ENCODE measurements at regions not wholly inside any gene's neighbourhood (a gene's known extent, or its start where the extent isn't known, plus 50 kb on each side); places are given as distances from the start of the nearest gene placed in this dataset.
"Not testable (repeated sequence)": the region's sequence is repeated elsewhere in the genome, so short reads cannot be mapped to it uniquely, and the experiment has no call there.

- H3K36me3 ChIP-seq (ENCODE audit: control insufficient read depth, insufficient read depth, low read length) = no peaks in the 10 kb centered on the region
- H2AK5ac ChIP-seq (ENCODE audit: low read length) = no peak overlapping the region
- H2BK5ac ChIP-seq (ENCODE audit: low read length) = no peak overlapping the region
- H4K8ac ChIP-seq (ENCODE audit: low read depth, low read length) = no peak overlapping the region
- no peak overlapping the region for H3K27ac ChIP-seq (ENCODE audit: low read depth, low read length)
- H3K56ac ChIP-seq (ENCODE audit: low read length) = no peak overlapping the region
- no peak overlapping the region for H2BK15ac ChIP-seq (replicated peaks; ENCODE audit: low read depth)
- no peaks in the 10 kb centered on the region for H3K79me1 ChIP-seq (ENCODE audit: low read length)
- no peak overlapping the region for H3K23ac ChIP-seq (ENCODE audit: low read length)
- H3K27me3 ChIP-seq (ENCODE audit: insufficient read depth, low read length, poor library complexity) = no peaks in the 10 kb centered on the region
- no peak overlapping the region for H3K9ac ChIP-seq (ENCODE audit: low read length)
- H3K18ac ChIP-seq (ENCODE audit: low read length) = no peak overlapping the region
- H2BK120ac ChIP-seq (ENCODE audit: low read depth, low read length) = no peak overlapping the region
- DNase-seq = no peak
- H3K4me3 ChIP-seq (ENCODE audit: low read length) = no peak overlapping the region
- H3K4me1 ChIP-seq (ENCODE audit: control insufficient read depth, low read depth, low read length) = no peaks in the 10 kb centered on the region
- H3K4ac ChIP-seq (ENCODE audit: low read depth, low read length) = no peak overlapping the region
- H4K5ac ChIP-seq (ENCODE audit: low read length) = no peak overlapping the region
- H3K4me2 ChIP-seq (ENCODE audit: low read length) = no peak overlapping the region
- H3K79me2 ChIP-seq (ENCODE audit: control insufficient read depth, insufficient read depth, low read length) = no peaks in the 10 kb centered on the region
These were observed 354.8 kb upstream of the CNTNAP5 start for GRCh38 chr2:123670286-123670685.

- not testable (repeated sequence) for H2BK15ac ChIP-seq (replicated peaks; ENCODE audit: low read depth); H3K4me2 ChIP-seq (ENCODE audit: low read length); H3K27me3 ChIP-seq (ENCODE audit: insufficient read depth, low read length, poor library complexity); H3K9ac ChIP-seq (ENCODE audit: low read length); H3K23ac ChIP-seq (ENCODE audit: low read length); H2BK120ac ChIP-seq (ENCODE audit: low read depth, low read length); H3K27ac ChIP-seq (ENCODE audit: low read depth, low read length); H3K18ac ChIP-seq (ENCODE audit: low read length); H3K56ac ChIP-seq (ENCODE audit: low read length); H2BK5ac ChIP-seq (ENCODE audit: low read length); H4K8ac ChIP-seq (ENCODE audit: low read depth, low read length); H3K4ac ChIP-seq (ENCODE audit: low read depth, low read length); H3K4me1 ChIP-seq (ENCODE audit: control insufficient read depth, low read depth, low read length); H3K36me3 ChIP-seq (ENCODE audit: control insufficient read depth, insufficient read depth, low read length); H3K79me2 ChIP-seq (ENCODE audit: control insufficient read depth, insufficient read depth, low read length); H2AK5ac ChIP-seq (ENCODE audit: low read length); H3K79me1 ChIP-seq (ENCODE audit: low read length); H3K4me3 ChIP-seq (ENCODE audit: low read length); H4K5ac ChIP-seq (ENCODE audit: low read length); DNase-seq
- no CpG with 5 or more reads among the region's 23 CpGs for WGBS (ENCODE audit: extremely low coverage, insufficient coverage, low lambda C conversion rate)
These were observed 341.3 kb upstream of the CNTNAP5 start for GRCh38 chr2:123683797-123684196.

- no peak overlapping the region for H4K5ac ChIP-seq (ENCODE audit: low read length)
- no peak overlapping the region for H2BK120ac ChIP-seq (ENCODE audit: low read depth, low read length)
- H3K79me2 ChIP-seq (ENCODE audit: control insufficient read depth, insufficient read depth, low read length) = no peaks in the 10 kb centered on the region
- DNase-seq = no peak
- H3K23ac ChIP-seq (ENCODE audit: low read length) = no peak overlapping the region
- no peak overlapping the region for H3K18ac ChIP-seq (ENCODE audit: low read length)
- H2AK5ac ChIP-seq (ENCODE audit: low read length) = no peak overlapping the region
- H3K4me2 ChIP-seq (ENCODE audit: low read length) = no peak overlapping the region
- H4K8ac ChIP-seq (ENCODE audit: low read depth, low read length) = no peak overlapping the region
- no peak overlapping the region for H3K4ac ChIP-seq (ENCODE audit: low read depth, low read length)
- no peak overlapping the region for H3K56ac ChIP-seq (ENCODE audit: low read length)
- no peaks in the 10 kb centered on the region for H3K27me3 ChIP-seq (ENCODE audit: insufficient read depth, low read length, poor library complexity)
- H3K4me3 ChIP-seq (ENCODE audit: low read length) = no peak overlapping the region
- no peaks in the 10 kb centered on the region for H3K79me1 ChIP-seq (ENCODE audit: low read length)
- H3K4me1 ChIP-seq (ENCODE audit: control insufficient read depth, low read depth, low read length) = no peaks in the 10 kb centered on the region
- H3K27ac ChIP-seq (ENCODE audit: low read depth, low read length) = no peak overlapping the region
- no peak overlapping the region for H2BK5ac ChIP-seq (ENCODE audit: low read length)
- WGBS (ENCODE audit: extremely low coverage, insufficient coverage, low lambda C conversion rate) = no CpG with 5 or more reads among the region's 11 CpGs
- no peaks in the 10 kb centered on the region for H3K36me3 ChIP-seq (ENCODE audit: control insufficient read depth, insufficient read depth, low read length)
- H3K9ac ChIP-seq (ENCODE audit: low read length) = no peak overlapping the region
- no peak overlapping the region for H2BK15ac ChIP-seq (replicated peaks; ENCODE audit: low read depth)
These were observed 338.0 kb upstream of the CNTNAP5 start for GRCh38 chr2:123687064-123687463.

GRCh38 chr2:123688231-123688940 is 336.7 kb upstream of the CNTNAP5 start:
- H2AK5ac ChIP-seq (ENCODE audit: low read length) = no peak overlapping the region
- H3K9ac ChIP-seq (ENCODE audit: low read length) = no peak overlapping the region
- H3K27me3 ChIP-seq (ENCODE audit: insufficient read depth, low read length, poor library complexity) = no peaks in the 10 kb centered on the region
- H3K4me2 ChIP-seq (ENCODE audit: low read length) = no peak overlapping the region
- H3K56ac ChIP-seq (ENCODE audit: low read length) = no peak overlapping the region
- H2BK120ac ChIP-seq (ENCODE audit: low read depth, low read length) = no peak overlapping the region
- no peaks in the 10 kb centered on the region for H3K36me3 ChIP-seq (ENCODE audit: control insufficient read depth, insufficient read depth, low read length)
- H3K4me1 ChIP-seq (ENCODE audit: control insufficient read depth, low read depth, low read length) = no peaks in the 10 kb centered on the region
- H3K79me1 ChIP-seq (ENCODE audit: low read length) = no peaks in the 10 kb centered on the region
- no peak overlapping the region for H3K18ac ChIP-seq (ENCODE audit: low read length)
- H3K4ac ChIP-seq (ENCODE audit: low read depth, low read length) = no peak overlapping the region
- DNase-seq = no peak
- WGBS (ENCODE audit: extremely low coverage, insufficient coverage, low lambda C conversion rate) = no CpG with 5 or more reads among the region's 16 CpGs
- H3K27ac ChIP-seq (ENCODE audit: low read depth, low read length) = no peak overlapping the region
- no peak overlapping the region for H4K8ac ChIP-seq (ENCODE audit: low read depth, low read length)
- H3K79me2 ChIP-seq (ENCODE audit: control insufficient read depth, insufficient read depth, low read length) = no peaks in the 10 kb centered on the region
- no peak overlapping the region for H3K23ac ChIP-seq (ENCODE audit: low read length)
- no peak overlapping the region for H3K4me3 ChIP-seq (ENCODE audit: low read length)
- no peak overlapping the region for H2BK5ac ChIP-seq (ENCODE audit: low read length)
- no peak overlapping the region for H2BK15ac ChIP-seq (replicated peaks; ENCODE audit: low read depth)
- no peak overlapping the region for H4K5ac ChIP-seq (ENCODE audit: low read length)

- Histone ChIP-seq H4K5ac (ENCODE audit: low read length) (no peak overlapping the region), H3K4me2 (ENCODE audit: low read length) (no peak overlapping the region), H3K56ac (ENCODE audit: low read length) (no peak overlapping the region), H3K27ac (ENCODE audit: low read depth, low read length) (no peak overlapping the region), H3K4me1 (ENCODE audit: control insufficient read depth, low read depth, low read length) (no peaks in the 10 kb centered on the region), H4K8ac (ENCODE audit: low read depth, low read length) (no peak overlapping the region), H3K36me3 (ENCODE audit: control insufficient read depth, insufficient read depth, low read length) (no peaks in the 10 kb centered on the region), H3K18ac (ENCODE audit: low read length) (no peak overlapping the region), H3K27me3 (ENCODE audit: insufficient read depth, low read length, poor library complexity) (no peaks in the 10 kb centered on the region), H3K4me3 (ENCODE audit: low read length) (no peak overlapping the region), H2BK15ac (replicated peaks; ENCODE audit: low read depth) (no peak overlapping the region), H2AK5ac (ENCODE audit: low read length) (no peak overlapping the region), H3K4ac (ENCODE audit: low read depth, low read length) (no peak overlapping the region), H3K23ac (ENCODE audit: low read length) (no peak overlapping the region), H2BK120ac (ENCODE audit: low read depth, low read length) (no peak overlapping the region), H3K9ac (ENCODE audit: low read length) (no peak overlapping the region), H3K79me1 (ENCODE audit: low read length) (no peaks in the 10 kb centered on the region), H2BK5ac (ENCODE audit: low read length) (no peak overlapping the region), H3K79me2 (ENCODE audit: control insufficient read depth, insufficient read depth, low read length) (no peaks in the 10 kb centered on the region)
- no peak for DNase-seq
- no CpG with 5 or more reads among the region's 2 CpGs for WGBS (ENCODE audit: extremely low coverage, insufficient coverage, low lambda C conversion rate)
These were observed 333.0 kb upstream of the CNTNAP5 start for GRCh38 chr2:123692121-123692520.

- H3K4me3 ChIP-seq (ENCODE audit: low read length) = no peak overlapping the region
- H3K9ac ChIP-seq (ENCODE audit: low read length) = no peak overlapping the region
- H2BK5ac ChIP-seq (ENCODE audit: low read length) = no peak overlapping the region
- no peak overlapping the region for H4K5ac ChIP-seq (ENCODE audit: low read length)
- no peak overlapping the region for H2AK5ac ChIP-seq (ENCODE audit: low read length)
- no peak overlapping the region for H3K23ac ChIP-seq (ENCODE audit: low read length)
- H3K79me2 ChIP-seq (ENCODE audit: control insufficient read depth, insufficient read depth, low read length) = no peaks in the 10 kb centered on the region
- no peak overlapping the region for H3K27ac ChIP-seq (ENCODE audit: low read depth, low read length)
- no peak overlapping the region for H4K8ac ChIP-seq (ENCODE audit: low read depth, low read length)
- WGBS (ENCODE audit: extremely low coverage, insufficient coverage, low lambda C conversion rate) = no CpG with 5 or more reads among the region's 1 CpG
- no peak overlapping the region for H3K56ac ChIP-seq (ENCODE audit: low read length)
- no peak overlapping the region for H3K18ac ChIP-seq (ENCODE audit: low read length)
- H2BK120ac ChIP-seq (ENCODE audit: low read depth, low read length) = no peak overlapping the region
- no peak overlapping the region for H3K4ac ChIP-seq (ENCODE audit: low read depth, low read length)
- H3K4me1 ChIP-seq (ENCODE audit: control insufficient read depth, low read depth, low read length) = no peaks in the 10 kb centered on the region
- H3K27me3 ChIP-seq (ENCODE audit: insufficient read depth, low read length, poor library complexity) = no peaks in the 10 kb centered on the region
- no peak for DNase-seq
- no peak overlapping the region for H3K4me2 ChIP-seq (ENCODE audit: low read length)
- no peaks in the 10 kb centered on the region for H3K79me1 ChIP-seq (ENCODE audit: low read length)
- no peak overlapping the region for H2BK15ac ChIP-seq (replicated peaks; ENCODE audit: low read depth)
- no peaks in the 10 kb centered on the region for H3K36me3 ChIP-seq (ENCODE audit: control insufficient read depth, insufficient read depth, low read length)
These were observed 331.3 kb upstream of the CNTNAP5 start for GRCh38 chr2:123693836-123694235.

Data from mesendoderm (in vitro differentiated cells).